ENCODE measurements at regions not wholly inside any gene's neighbourhood (a gene's known extent, or its start where the extent isn't known, plus 50 kb on each side); places are given as distances from the start of the nearest gene placed in this dataset.

DNA sequence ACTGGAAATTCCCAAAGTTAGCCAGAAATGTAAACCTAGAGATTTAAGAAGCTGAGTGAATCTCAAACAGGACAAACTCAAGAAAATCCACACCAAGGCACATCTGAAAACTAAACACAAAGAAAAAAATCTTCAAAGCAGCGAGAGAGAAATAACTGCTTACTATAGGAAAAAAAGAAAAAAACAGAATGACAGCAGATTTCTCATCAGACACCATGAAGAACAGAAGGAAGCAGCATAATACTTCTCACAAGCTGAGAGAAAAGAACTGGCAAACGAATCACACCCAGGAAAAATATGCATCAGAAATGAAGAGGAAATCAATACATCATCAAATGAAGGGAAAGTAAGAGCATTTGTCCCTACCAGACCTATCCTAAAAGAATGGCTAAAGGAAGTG is 236.3 kb upstream of the ADAMTS3 start:
- DNase-seq: no peak
- Histone ChIP-seq H3K36me3 (no peaks in the 10 kb centered on the region), H3K4me1 (no peaks in the 10 kb centered on the region), H3K27ac (no peak overlapping the region), H3K9me3 (no peaks in the 10 kb centered on the region), H3K4me3 (no peak overlapping the region), H3K27me3 (no peaks in the 10 kb centered on the region)
- TF ChIP-seq, protein P1, sequence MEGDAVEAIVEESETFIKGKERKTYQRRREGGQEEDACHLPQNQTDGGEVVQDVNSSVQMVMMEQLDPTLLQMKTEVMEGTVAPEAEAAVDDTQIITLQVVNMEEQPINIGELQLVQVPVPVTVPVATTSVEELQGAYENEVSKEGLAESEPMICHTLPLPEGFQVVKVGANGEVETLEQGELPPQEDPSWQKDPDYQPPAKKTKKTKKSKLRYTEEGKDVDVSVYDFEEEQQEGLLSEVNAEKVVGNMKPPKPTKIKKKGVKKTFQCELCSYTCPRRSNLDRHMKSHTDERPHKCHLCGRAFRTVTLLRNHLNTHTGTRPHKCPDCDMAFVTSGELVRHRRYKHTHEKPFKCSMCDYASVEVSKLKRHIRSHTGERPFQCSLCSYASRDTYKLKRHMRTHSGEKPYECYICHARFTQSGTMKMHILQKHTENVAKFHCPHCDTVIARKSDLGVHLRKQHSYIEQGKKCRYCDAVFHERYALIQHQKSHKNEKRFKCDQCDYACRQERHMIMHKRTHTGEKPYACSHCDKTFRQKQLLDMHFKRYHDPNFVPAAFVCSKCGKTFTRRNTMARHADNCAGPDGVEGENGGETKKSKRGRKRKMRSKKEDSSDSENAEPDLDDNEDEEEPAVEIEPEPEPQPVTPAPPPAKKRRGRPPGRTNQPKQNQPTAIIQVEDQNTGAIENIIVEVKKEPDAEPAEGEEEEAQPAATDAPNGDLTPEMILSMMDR (IDR thresholded peaks at IDR 0.05): no peak
- no peak for TF ChIP-seq POLR2A (IDR thresholded peaks at IDR 0.05)

GRCh38 chr4:72797486-72797885 is 228.5 kb upstream of the ADAMTS3 start:
- Histone ChIP-seq H3K36me3 (no peaks in the 10 kb centered on the region), H3K27ac (no peak overlapping the region), H3K4me1 (no peaks in the 10 kb centered on the region), H3K4me3 (no peak overlapping the region), H3K27me3 (no peaks in the 10 kb centered on the region), H3K9me3 (no peaks in the 10 kb centered on the region)
- DNase-seq: no peak
- TF ChIP-seq POLR2A (IDR thresholded peaks at IDR 0.05): no peak
- TF ChIP-seq, protein P1 (IDR thresholded peaks at IDR 0.05): no peak

DNA sequence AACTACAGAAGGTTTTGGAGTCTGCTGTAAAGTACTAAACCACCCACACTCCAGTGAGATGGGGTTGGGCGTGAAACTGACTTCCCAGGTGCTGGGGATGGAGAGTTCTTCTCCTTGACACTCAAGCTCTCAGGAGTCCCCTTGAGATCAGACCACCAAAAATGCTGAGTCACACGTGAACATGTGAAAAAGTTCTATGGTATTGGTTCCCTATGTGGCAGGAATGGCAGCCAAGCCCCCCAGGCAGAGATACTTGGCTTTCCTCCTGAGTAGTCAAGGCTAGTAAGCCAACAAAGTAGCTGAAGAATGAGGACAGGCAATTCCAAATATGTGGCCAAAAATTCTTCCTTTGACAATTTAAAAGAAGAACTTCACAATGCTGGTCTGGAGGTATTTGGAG is 222.0 kb upstream of the ADAMTS3 start:
- Histone ChIP-seq H3K4me1 (no peaks in the 10 kb centered on the region), H3K9me3 (no peaks in the 10 kb centered on the region), H3K36me3 (no peaks in the 10 kb centered on the region), H3K4me3 (no peak overlapping the region), H3K27ac (no peak overlapping the region), H3K27me3 (no peaks in the 10 kb centered on the region)
- DNase-seq: no peak
- TF ChIP-seq POLR2A (IDR thresholded peaks at IDR 0.05): no peak
- TF ChIP-seq, protein P1 (IDR thresholded peaks at IDR 0.05): no peak

- no peaks in the 10 kb centered on the region for H3K36me3 ChIP-seq
- no peak for TF ChIP-seq POLR2A (IDR thresholded peaks at IDR 0.05)
- TF ChIP-seq, protein P1 (IDR thresholded peaks at IDR 0.05): no peak
- no peak overlapping the region for H3K27ac ChIP-seq
- H3K9me3 ChIP-seq: no peaks in the 10 kb centered on the region
- DNase-seq: no peak
- no peaks in the 10 kb centered on the region for H3K4me1 ChIP-seq
- no peaks in the 10 kb centered on the region for H3K27me3 ChIP-seq
- H3K4me3 ChIP-seq: no peak overlapping the region
These were observed 217.5 kb upstream of the ADAMTS3 start for GRCh38 chr4:72786401-72786990.

- Histone ChIP-seq H3K27me3 (no peaks in the 10 kb centered on the region), H3K27ac (no peak overlapping the region), H3K4me1 (no peaks in the 10 kb centered on the region), H3K9me3 (no peaks in the 10 kb centered on the region), H3K4me3 (no peak overlapping the region), H3K36me3 (no peaks in the 10 kb centered on the region)
- DNase-seq: no peak
- TF ChIP-seq, protein P1 (IDR thresholded peaks at IDR 0.05): no peak
- TF ChIP-seq POLR2A (IDR thresholded peaks at IDR 0.05): no peak
These were observed 210.2 kb upstream of the ADAMTS3 start for GRCh38 chr4:72779241-72779640.

- no peak for DNase-seq
- H3K9me3 ChIP-seq: no peaks in the 10 kb centered on the region
These were observed 208.4 kb upstream of the ADAMTS3 start for GRCh38 chr4:72777436-72777835.

More at GRCh38 chr4:72777436-72777835, 208.4 kb upstream of the ADAMTS3 start:
- TF ChIP-seq, protein P1 (IDR thresholded peaks at IDR 0.05): no peak
- no peak for TF ChIP-seq POLR2A (IDR thresholded peaks at IDR 0.05)
- Histone ChIP-seq H3K4me1 (no peaks in the 10 kb centered on the region), H3K36me3 (no peaks in the 10 kb centered on the region), H3K27me3 (no peaks in the 10 kb centered on the region), H3K27ac (no peak overlapping the region), H3K4me3 (no peak overlapping the region)

All from Peyer's patch (tissue), 4 donors.